ENCODE measurements at regions not wholly inside any gene's neighbourhood (a gene's known extent, or its start where the extent isn't known, plus 50 kb on each side); places are given as distances from the start of the nearest gene placed in this dataset.

GRCh38 chr2:217664761-217665160 is 338.0 kb downstream of the TNS1 start:
- no peak for FAIRE-seq
- Histone ChIP-seq H3K4me3 (ENCODE audit: control insufficient read depth in 2 of 3, extremely low read depth in 1 of 3, insufficient read depth in 2 of 3, low read depth in 1 of 3, low read length in 3 of 3) (no peak overlapping the region), H3K9me3 (ENCODE audit: control insufficient read depth, low read depth, low read length) (no peaks in the 10 kb centered on the region), H3K4me1 (ENCODE audit: control insufficient read depth, extremely low read depth, insufficient read depth, low read length) (no peaks in the 10 kb centered on the region), H3K79me2 (ENCODE audit: control insufficient read depth, insufficient read depth, low read length) (no peaks in the 10 kb centered on the region), H3K9me1 (ENCODE audit: control insufficient read depth, extremely low read depth, insufficient read depth, low read length) (no peaks in the 10 kb centered on the region), H3K27me3 (ENCODE audit: control insufficient read depth, extremely low read depth, insufficient read depth, low read length) (no peaks in the 10 kb centered on the region), H3K9ac (ENCODE audit: control insufficient read depth, extremely low read depth, insufficient read depth, low read length) (no peak overlapping the region), H3K27ac (ENCODE audit: control insufficient read depth, insufficient read depth, low read length) (no peak overlapping the region), H3K4me2 (ENCODE audit: control insufficient read depth, extremely low read depth, insufficient read depth, low read depth, low read length) (no peak overlapping the region), H4K20me1 (ENCODE audit: control insufficient read depth, extremely low read depth, insufficient read depth, low read length) (no peaks in the 10 kb centered on the region), H3K36me3 (ENCODE audit: control insufficient read depth in 2 of 2, extremely low read depth in 1 of 2, insufficient read depth in 2 of 2, low read length in 2 of 2) (no peaks in the 10 kb centered on the region), H2AFZ (ENCODE audit: control insufficient read depth, low read length) (no peak overlapping the region)
- DNase-seq (ENCODE audit: low read depth, low spot score) = no peak
- no peak for TF ChIP-seq EZH2 (IDR thresholded peaks at IDR 0.05; ENCODE audit: low read length)
- TF ChIP-seq CTCF (optimal IDR thresholded peaks at IDR 0.05 in 1 of 3, IDR thresholded peaks at IDR 0.05 in 1 of 3, conservative IDR thresholded peaks at IDR 0.05 in 1 of 3; ENCODE audit: extremely low read depth in 1 of 3, insufficient read depth in 2 of 3, low read length in 3 of 3) = no peak
- dilution Hi-C loops (cut with MboI; ENCODE audit: extremely low pct_ligation_motif_present, low sequenced_read_pairs) = no loop called here

GRCh38 chr2:217662984-217663602 is 339.7 kb downstream of the TNS1 start:
- no peak overlapping the region for H3K27ac ChIP-seq (ENCODE audit: control insufficient read depth, insufficient read depth, low read length)
- no peak for TF ChIP-seq CTCF (optimal IDR thresholded peaks at IDR 0.05 in 1 of 3, IDR thresholded peaks at IDR 0.05 in 1 of 3, conservative IDR thresholded peaks at IDR 0.05 in 1 of 3; ENCODE audit: extremely low read depth in 1 of 3, insufficient read depth in 2 of 3, low read length in 3 of 3)
- no peak for TF ChIP-seq EZH2 (IDR thresholded peaks at IDR 0.05; ENCODE audit: low read length)
- no peaks in the 10 kb centered on the region for H3K9me3 ChIP-seq (ENCODE audit: control insufficient read depth, low read depth, low read length)
- H2AFZ ChIP-seq (ENCODE audit: control insufficient read depth, low read length) = no peak overlapping the region
- no peaks in the 10 kb centered on the region for H3K27me3 ChIP-seq (ENCODE audit: control insufficient read depth, extremely low read depth, insufficient read depth, low read length)
- no peaks in the 10 kb centered on the region for H3K36me3 ChIP-seq (ENCODE audit: control insufficient read depth in 2 of 2, extremely low read depth in 1 of 2, insufficient read depth in 2 of 2, low read length in 2 of 2)
- H3K4me2 ChIP-seq (ENCODE audit: control insufficient read depth, extremely low read depth, insufficient read depth, low read depth, low read length) = no peak overlapping the region
- no peak overlapping the region for H3K9ac ChIP-seq (ENCODE audit: control insufficient read depth, extremely low read depth, insufficient read depth, low read length)
- no peak overlapping the region for H3K4me3 ChIP-seq (ENCODE audit: control insufficient read depth in 2 of 3, extremely low read depth in 1 of 3, insufficient read depth in 2 of 3, low read depth in 1 of 3, low read length in 3 of 3)
- no peaks in the 10 kb centered on the region for H3K79me2 ChIP-seq (ENCODE audit: control insufficient read depth, insufficient read depth, low read length)
- H3K9me1 ChIP-seq (ENCODE audit: control insufficient read depth, extremely low read depth, insufficient read depth, low read length) = no peaks in the 10 kb centered on the region
- H3K4me1 ChIP-seq (ENCODE audit: control insufficient read depth, extremely low read depth, insufficient read depth, low read length) = no peaks in the 10 kb centered on the region
- dilution Hi-C loops (cut with MboI; ENCODE audit: extremely low pct_ligation_motif_present, low sequenced_read_pairs) = no loop called here
- no peaks in the 10 kb centered on the region for H4K20me1 ChIP-seq (ENCODE audit: control insufficient read depth, extremely low read depth, insufficient read depth, low read length)
- DNase-seq (ENCODE audit: low read depth, low spot score) (no peak), FAIRE-seq (no peak)

All from keratinocyte (primary cell).